Mononuclear cell (primary cell): ENCODE measurements at regions not wholly inside any gene's neighbourhood (a gene's known extent, or its start where the extent isn't known, plus 50 kb on each side); places are given as distances from the start of the nearest gene placed in this dataset.

Experiments
- H3K27me3 ChIP-seq: 2 replicates; pipeline ENCODE4 v1.6.0; 2011; ENCODE audit warnings: low read length, control low read depth; ENCODE audit not compliant: insufficient read depth
- H3K4me1 ChIP-seq: 2 replicates; pipeline ENCODE4 v1.5.1; 2011; ENCODE audit warnings: mild to moderate bottlenecking, low read length, control low read depth; ENCODE audit not compliant: insufficient read depth
- H3K4me3 ChIP-seq: 2 replicates; pipeline ENCODE4 v1.5.1; 2011; ENCODE audit warnings: mild to moderate bottlenecking, low read length, moderate library complexity
- H3K9me3 ChIP-seq: 2 replicates; pipeline ENCODE4 v1.5.1; 2011; ENCODE audit warnings: low read depth, mild to moderate bottlenecking, control low read depth, low read length

DNA sequence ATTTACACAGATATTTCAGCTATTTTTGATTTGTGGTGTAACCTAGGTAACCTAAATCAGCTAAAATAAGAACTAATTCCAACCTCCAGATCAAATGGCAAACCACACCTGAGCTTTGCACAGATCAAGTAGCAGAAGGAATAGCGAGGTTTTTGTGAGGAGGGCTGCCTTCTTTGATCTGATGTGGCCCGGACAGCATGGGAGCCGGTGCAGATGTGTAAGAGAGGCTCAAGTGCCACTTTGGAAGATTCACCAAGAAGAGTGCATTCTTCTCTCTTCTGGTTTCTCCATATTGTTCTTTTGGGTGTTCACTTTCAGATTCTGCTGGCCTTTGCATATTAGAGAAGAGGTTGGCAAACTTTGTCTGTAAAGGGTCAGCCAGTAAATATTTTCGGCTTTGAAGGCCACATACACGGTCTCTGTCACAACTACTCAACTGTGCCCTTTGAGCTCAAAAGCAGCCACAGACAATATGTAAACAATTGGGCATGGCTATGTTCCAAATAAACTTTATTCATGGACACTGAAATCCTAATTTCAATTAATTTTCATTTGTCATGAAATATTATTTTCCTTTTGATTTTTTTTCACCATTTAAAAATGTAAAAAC, 78.9 kb upstream of the FAM9C start:
- Histone ChIP-seq H3K27me3 (no peaks in the 10 kb centered on the region), H3K4me3 (no peak overlapping the region), H3K9me3 (no peaks in the 10 kb centered on the region), H3K4me1 (peaks cover 8% of the 10 kb centered on the region)

DNA sequence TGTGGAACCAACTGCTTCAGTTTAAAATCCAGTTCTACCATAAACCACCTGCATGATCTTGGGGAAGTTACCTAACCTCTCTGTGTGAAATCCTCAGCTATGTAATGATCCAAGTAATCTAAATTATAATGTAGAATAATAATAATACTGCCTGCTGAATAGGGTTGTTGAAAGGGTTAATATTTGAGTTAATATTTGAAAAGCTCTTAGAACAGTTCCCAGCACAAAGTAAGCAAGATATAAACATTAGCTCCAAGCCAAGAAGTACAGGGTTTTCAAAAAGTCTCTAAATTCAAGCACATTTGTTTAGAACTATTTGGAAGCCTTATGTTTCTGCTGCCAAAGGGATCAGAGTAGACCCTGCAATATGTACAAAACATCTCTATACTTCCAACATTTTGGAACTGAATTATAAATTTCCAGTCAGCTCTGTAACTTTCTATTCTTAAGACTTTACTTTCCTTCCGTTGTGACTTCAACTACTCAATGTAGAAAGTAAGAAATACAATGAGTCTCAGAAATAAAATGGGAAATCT, 76.7 kb upstream of the FAM9C start:
- H3K9me3 ChIP-seq, result no peaks in the 10 kb centered on the region
- no peak overlapping the region for H3K4me3 ChIP-seq
- no peaks in the 10 kb centered on the region for H3K27me3 ChIP-seq
- peaks cover 8% of the 10 kb centered on the region for H3K4me1 ChIP-seq

DNA sequence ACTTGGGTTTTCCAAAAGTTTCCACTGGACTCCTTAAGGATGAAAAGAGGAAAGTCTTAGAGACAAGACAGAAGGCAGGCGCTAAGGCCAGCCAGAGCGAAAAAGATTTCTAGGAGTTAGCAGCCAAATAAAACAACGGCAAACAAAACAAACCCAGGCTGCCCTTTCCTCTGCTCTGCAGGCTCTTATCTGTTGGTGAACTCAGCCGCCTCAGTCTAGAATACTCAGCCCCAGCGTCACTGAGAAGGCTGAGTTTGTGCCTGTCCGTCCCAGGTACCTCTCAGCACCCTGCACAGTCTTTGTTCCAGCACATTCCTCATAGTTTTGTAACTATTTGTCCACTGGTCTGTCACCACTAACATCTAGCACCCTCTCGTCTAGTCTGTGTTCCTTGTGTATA, 75.6 kb upstream of the FAM9C start:
- Histone ChIP-seq H3K4me3 (no peak overlapping the region), H3K4me1 (peaks cover 8% of the 10 kb centered on the region), H3K27me3 (no peaks in the 10 kb centered on the region), H3K9me3 (no peaks in the 10 kb centered on the region)

DNA sequence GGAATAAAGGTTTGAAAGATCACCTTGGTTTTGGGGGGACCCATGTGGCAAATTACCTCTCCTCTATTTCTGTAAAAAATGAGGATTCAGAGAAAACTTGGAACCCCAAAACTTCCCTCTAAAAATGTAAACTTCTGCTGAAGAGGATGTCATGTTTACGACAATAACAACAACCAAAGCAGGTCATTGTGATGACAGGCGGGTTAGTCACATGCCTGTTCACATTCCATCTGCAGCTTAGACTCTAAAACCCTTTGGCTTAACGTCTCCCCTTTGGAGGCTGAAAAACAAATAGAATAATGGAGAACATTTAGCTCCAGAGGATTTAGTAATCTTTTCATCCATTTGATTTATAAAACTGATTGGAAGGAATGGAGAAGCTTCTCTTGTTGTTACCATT, 75.0 kb upstream of the FAM9C start:
- no peaks in the 10 kb centered on the region for H3K9me3 ChIP-seq
- H3K27me3 ChIP-seq, result no peaks in the 10 kb centered on the region
- H3K4me1 ChIP-seq, result peaks cover 8% of the 10 kb centered on the region
- no peak overlapping the region for H3K4me3 ChIP-seq

DNA sequence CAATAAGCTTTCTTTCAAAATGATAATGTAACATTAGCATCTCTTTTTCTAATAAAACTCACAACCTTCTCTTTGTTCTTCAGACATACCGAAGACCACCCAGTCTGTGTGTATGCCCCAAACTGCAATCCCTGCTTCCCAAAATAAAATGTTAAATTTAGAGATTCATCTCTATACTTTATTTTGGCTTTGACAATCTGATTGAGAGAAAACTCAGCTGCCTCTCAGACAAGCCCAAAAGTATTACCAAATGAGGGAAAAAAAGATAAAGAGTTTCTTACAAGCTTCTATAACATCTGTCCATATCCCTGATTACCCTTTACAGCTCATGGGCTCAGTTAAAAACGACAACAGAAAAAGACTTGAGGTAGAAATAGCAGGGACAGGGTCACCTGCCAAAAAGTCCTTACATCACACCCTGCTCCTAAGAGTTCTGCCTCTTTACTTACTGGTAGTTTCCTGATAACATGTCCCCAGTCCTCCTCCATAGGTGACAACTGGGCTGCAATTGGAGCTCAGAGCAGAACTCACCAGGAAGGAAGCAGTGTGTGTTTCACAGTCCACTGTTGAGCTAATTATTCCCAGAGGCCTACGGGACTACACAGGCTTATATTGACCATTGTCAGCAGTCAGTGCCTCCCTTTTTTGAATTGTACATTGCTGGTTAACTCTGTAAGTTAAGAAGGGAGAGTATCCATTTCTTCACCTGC, 70.9 kb upstream of the FAM9C start:
- Histone ChIP-seq H3K27me3 (no peaks in the 10 kb centered on the region), H3K9me3 (no peaks in the 10 kb centered on the region), H3K4me3 (no peak overlapping the region), H3K4me1 (no peaks in the 10 kb centered on the region)

DNA sequence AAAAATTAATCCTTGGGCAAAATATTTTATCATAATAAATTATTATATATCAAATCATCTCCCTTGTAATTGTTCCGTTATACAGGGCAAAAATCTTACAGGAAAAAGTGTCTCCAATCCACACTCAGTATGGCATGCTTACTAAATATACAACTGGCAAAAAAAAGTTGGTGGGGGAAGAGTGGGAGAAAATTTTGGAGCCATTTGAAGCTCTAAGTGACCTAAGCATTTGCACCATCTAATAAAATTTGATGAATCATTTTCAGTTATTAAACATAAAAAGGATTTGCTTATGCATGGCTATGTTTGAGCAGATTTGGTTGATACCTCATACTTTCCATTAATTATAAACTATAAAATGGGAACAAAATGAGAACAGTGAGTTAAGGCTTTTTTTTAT, 68.1 kb upstream of the FAM9C start:
- Histone ChIP-seq H3K27me3 (no peaks in the 10 kb centered on the region), H3K9me3 (no peaks in the 10 kb centered on the region), H3K4me3 (no peak overlapping the region), H3K4me1 (no peaks in the 10 kb centered on the region)

DNA sequence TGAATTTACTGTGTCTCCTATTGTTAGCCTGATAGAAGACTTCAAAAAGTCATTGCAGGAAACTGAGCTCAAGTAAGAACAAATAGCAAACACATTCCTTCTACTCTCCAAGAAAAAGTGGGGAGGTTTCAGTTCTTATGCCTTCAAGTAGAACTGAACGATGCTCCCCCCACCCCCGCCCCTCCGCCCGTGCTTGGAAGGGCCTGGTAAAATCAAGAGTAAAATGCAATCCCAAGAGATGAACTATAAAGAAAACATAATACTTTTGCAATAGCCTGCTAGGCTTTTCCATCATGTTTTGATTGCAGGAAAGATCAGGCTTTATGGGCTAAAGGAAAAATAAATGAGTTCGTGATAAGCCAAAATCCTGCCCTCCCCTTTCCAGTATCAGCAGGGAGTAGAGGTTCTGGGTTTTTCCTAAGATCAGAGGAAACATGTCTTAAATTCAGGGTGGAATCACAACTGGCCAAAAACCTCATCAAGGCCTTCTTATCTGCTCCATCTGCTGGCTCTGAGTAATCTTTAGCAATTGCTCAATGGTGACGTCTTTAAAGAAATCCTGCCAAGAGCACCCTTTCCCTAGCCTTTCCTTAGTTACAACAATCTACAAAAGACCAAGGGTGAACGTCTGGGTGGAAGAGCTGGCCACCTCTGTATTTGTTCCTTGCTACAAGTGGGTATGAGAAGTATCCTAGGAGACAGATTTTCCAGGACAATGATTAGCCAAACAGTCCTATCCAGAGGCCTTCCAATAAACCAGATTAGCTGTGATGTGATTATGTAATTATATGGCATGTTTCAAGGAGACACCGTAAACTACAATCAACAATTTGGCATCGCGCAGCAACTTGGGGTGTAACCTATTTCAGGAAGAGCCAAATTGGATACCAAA, 66.3 kb upstream of the FAM9C start:
- Histone ChIP-seq H3K27me3 (no peaks in the 10 kb centered on the region), H3K9me3 (no peaks in the 10 kb centered on the region), H3K4me1 (no peaks in the 10 kb centered on the region), H3K4me3 (no peak overlapping the region)

DNA sequence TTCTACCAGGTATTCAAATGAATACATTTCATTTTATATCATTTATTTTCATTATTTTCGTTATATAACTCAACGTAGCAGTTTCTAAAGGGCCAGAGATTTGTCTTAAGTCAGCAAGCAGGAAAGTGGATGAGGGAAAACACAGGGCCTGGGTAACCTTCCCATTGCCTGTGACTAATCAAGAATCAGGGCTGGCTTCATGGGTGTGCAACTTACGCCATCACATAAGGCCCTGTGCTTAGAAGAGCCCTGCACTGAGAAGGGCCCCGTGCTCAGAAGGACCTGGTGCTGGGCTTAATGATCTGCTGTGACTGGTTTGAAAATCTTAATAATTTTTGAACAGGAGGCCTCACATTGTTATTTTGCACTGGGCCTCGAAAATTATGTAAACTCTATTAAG, 65.4 kb upstream of the FAM9C start:
- no peaks in the 10 kb centered on the region for H3K4me1 ChIP-seq
- H3K27me3 ChIP-seq, result no peaks in the 10 kb centered on the region
- H3K9me3 ChIP-seq, result no peaks in the 10 kb centered on the region
- H3K4me3 ChIP-seq, result no peak overlapping the region

DNA sequence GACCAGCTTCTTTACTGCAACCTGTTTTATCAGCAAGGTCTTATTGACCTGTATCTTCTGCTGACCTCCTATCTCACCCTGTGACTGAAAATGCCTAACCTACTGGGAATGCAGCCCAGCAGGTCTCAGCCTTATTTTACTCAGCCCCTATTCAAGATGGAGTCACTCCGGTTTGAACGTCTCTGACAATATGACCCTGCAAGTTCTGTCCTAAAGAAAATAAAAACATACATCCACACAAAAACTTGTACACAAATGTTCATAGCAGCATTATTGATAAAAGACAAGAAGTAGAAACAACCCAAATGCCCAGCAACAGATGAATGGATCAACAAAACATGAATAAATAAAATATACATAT, 59.5 kb upstream of the FAM9C start:
- Histone ChIP-seq H3K27me3 (no peaks in the 10 kb centered on the region), H3K4me1 (peaks cover 15% of the 10 kb centered on the region), H3K9me3 (no peaks in the 10 kb centered on the region), H3K4me3 (no peak overlapping the region)

DNA sequence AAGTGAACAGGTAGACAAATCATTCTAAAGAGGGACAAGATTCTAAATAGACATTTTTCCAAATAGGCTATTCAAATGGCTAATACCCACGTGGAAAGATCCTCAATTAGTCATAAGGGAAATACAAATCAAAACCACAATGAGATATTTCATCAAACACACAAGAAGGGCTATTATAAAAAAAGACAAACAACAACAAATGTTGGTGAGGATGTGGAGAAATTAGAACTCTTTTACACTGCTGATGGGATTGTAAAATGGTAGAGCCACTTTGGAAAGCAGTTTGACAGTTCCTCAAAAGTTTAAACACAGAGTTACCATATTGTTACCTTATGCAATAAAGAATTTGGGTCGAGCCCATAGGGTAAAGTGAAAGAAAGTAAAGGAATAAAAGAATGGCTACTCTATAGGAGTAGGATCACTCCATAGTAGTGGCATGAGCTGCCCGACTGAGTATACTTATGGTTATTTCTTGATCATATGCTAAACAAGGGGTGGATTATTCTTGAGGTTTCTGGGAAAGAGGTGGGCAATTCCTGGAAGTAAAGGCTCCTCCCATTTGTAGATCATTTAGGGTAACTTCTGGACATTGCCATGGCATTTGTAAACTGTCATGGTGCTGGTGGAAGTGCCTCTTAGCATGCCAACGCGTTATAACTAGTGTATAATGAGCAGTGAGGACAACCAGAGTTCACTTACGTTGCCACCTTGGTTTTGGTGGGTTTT, 58.9 kb upstream of the FAM9C start:
- no peaks in the 10 kb centered on the region for H3K9me3 ChIP-seq
- H3K4me3 ChIP-seq, result no peak overlapping the region
- peaks cover 15% of the 10 kb centered on the region for H3K4me1 ChIP-seq
- H3K27me3 ChIP-seq, result no peaks in the 10 kb centered on the region

DNA sequence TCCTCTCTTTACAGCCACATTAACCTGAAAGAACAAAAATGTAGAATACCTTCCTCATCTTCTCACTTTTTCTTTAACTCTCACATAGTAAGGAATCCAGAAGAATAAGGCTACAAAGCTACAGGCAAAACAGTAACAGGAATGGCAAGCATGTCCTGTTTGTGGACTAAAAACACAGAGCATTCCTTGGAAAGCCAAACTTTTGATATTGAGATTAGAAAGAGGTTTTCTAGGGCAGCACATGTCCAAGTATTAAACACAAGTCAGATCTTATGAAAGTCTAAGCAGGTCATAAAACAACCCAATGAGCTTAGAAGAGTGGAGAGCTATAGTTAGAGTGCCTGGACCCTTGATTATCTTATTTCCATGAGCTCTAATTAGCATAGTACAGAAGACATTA, 58.2 kb upstream of the FAM9C start:
- peaks cover 15% of the 10 kb centered on the region for H3K4me1 ChIP-seq
- H3K27me3 ChIP-seq, result no peaks in the 10 kb centered on the region
- H3K4me3 ChIP-seq, result no peak overlapping the region
- H3K9me3 ChIP-seq, result no peaks in the 10 kb centered on the region

DNA sequence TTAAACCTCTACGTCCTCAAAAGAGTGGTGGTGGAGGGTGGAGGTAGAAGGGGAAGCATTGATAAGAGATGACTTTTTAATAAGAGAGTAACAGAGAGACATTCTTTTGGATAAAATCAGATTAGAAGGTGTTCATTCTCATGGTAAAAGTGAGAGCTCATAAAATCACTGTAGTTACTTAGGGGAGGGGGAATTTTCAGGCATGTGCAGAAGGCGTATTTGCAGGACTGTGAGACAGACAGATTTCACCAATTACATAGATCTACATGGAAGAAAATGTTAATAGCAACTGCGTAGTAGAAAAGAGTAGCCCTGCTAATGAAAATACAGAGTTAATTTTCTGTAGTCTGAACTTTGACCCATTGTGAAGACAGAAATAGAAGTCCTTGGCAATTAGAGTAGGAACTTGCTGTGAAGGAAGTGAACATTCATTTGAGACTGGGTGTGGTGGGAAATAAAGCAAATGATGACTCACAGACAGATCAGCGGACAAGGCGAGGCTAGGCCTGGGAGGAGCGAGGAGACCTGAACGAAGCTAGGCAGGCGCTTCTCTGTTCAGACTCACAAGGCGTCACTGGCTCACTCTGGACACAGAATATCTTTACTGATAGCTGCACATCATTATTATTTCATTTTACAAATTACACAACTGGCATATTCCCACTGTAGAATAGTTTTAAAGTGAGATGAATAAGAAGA, 57.2 kb upstream of the FAM9C start:
- H3K27me3 ChIP-seq, result no peaks in the 10 kb centered on the region
- H3K9me3 ChIP-seq, result no peaks in the 10 kb centered on the region
- no peak overlapping the region for H3K4me3 ChIP-seq
- peaks cover 15% of the 10 kb centered on the region for H3K4me1 ChIP-seq

DNA sequence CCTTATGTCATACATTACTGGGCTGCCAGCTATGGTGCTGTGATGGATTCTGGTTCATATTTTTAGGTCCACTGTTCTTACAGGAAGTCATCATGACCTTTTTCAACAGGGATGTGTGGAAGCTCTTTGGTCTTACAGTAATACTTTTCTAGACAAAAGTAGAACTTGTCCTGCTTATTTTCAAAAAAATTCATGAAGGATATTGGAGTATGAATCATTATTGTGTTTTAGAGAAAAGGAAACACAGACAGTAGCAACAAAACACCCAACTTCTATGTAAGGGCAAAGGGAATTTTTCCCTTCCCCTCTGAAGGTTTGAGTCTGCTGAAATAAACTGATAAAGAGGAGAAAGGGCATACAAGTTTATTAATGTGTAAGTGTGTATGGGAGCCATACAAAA, 54.7 kb upstream of the FAM9C start:
- Histone ChIP-seq H3K4me1 (peaks cover 24% of the 10 kb centered on the region), H3K9me3 (no peaks in the 10 kb centered on the region), H3K4me3 (no peak overlapping the region), H3K27me3 (no peaks in the 10 kb centered on the region)

DNA sequence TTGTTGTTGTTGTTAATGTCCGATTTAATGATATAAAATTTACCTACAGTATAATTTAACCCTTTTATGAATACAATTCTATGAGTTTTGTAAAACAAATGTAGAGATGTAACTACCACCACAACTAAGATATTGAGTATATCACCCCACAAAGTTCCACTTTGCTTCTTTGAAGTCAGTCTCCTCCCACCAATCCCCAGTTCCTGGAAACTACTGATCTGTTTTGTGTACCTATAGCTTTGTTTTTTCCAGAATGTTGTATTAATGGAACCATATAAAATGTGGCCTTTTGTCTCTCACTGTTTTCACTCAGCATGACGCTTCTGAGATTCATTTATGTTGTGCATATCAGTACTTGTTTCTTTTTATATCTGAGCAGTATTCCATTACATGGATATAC, 52.3 kb upstream of the FAM9C start:
- H3K27me3 ChIP-seq, result no peaks in the 10 kb centered on the region
- peaks cover 40% of the 10 kb centered on the region for H3K4me1 ChIP-seq
- no peaks in the 10 kb centered on the region for H3K9me3 ChIP-seq
- H3K4me3 ChIP-seq, result no peak overlapping the region
